Hepatocyte (in vitro differentiated cells): ENCODE measurements at regions not wholly inside any gene's neighbourhood (a gene's known extent, or its start where the extent isn't known, plus 50 kb on each side); places are given as distances from the start of the nearest gene placed in this dataset.

Experiments used
- EZH2 ChIP-seq: fragments of 200-600 bp; sonication (generic); IDR thresholded peaks from 2 replicates; pipeline ENCODE4 v1.6.1; 2016; ENCODE audit warnings: antibody characterized with exemption, mild to moderate bottlenecking, borderline replicate concordance
- EZH2phosphoT487 ChIP-seq: fragments of 200-600 bp; sonication (generic); IDR thresholded peaks from one replicate; pipeline ENCODE4 v1.6.1; 2018; ENCODE audit warnings: antibody characterized with exemption, mild to moderate bottlenecking, low read depth, moderate library complexity; ENCODE audit not compliant: unreplicated experiment, severe bottlenecking
- TF ChIP-seq, protein P1 (sequence below): fragments of 200-600 bp; sonication (generic); IDR thresholded peaks from 2 replicates; pipeline ENCODE4 v1.5.1; 2016; ENCODE audit warnings: antibody characterized with exemption, mild to moderate bottlenecking; ENCODE audit not compliant: poor library complexity

DNA sequence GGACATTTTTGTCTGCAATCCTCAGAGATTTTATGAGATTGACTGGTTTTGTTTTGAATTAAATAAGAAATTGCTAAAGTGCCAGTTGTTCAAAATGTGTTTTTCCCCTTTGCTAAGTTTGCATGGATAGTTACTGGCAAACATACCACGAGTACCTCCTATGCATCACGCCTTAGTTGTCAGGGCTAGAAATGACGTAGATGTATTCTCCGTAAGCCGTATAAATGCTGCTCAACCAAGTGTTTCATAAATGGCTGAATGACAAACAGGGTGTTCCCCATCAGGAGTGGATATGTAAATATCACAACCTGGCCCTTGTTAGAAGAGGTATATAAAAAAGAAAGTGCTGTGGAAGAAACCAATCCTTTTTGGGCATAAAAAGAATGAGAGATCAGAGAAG lies 341.1 kb upstream of the ZFP64 start:
- TF ChIP-seq, protein P1, sequence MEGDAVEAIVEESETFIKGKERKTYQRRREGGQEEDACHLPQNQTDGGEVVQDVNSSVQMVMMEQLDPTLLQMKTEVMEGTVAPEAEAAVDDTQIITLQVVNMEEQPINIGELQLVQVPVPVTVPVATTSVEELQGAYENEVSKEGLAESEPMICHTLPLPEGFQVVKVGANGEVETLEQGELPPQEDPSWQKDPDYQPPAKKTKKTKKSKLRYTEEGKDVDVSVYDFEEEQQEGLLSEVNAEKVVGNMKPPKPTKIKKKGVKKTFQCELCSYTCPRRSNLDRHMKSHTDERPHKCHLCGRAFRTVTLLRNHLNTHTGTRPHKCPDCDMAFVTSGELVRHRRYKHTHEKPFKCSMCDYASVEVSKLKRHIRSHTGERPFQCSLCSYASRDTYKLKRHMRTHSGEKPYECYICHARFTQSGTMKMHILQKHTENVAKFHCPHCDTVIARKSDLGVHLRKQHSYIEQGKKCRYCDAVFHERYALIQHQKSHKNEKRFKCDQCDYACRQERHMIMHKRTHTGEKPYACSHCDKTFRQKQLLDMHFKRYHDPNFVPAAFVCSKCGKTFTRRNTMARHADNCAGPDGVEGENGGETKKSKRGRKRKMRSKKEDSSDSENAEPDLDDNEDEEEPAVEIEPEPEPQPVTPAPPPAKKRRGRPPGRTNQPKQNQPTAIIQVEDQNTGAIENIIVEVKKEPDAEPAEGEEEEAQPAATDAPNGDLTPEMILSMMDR, result no peak
- TF ChIP-seq EZH2 (no peak), EZH2phosphoT487 (no peak)
